NT2/D1 (cell line): ENCODE measurements at regions not wholly inside any gene's neighbourhood (a gene's known extent, or its start where the extent isn't known, plus 50 kb on each side); places are given as distances from the start of the nearest gene placed in this dataset.
"Not testable (repeated sequence)": the region's sequence is repeated elsewhere in the genome, so short reads cannot be mapped to it uniquely, and the experiment has no call there.

Experiments used
- DNase-seq: peaks from one replicate; pipeline ENCODE4 v3.0.0-alpha.2; 2011; ENCODE audit warnings: low read depth, low spot score
- H3K27me3 ChIP-seq: 2 replicates; pipeline ENCODE4 v1.6.0; 2011; ENCODE audit warnings: mild to moderate bottlenecking; ENCODE audit not compliant: insufficient read length, insufficient read depth
- H3K36me3 ChIP-seq: 2 replicates; pipeline ENCODE4 v1.6.1; 2011; ENCODE audit warnings: mild to moderate bottlenecking, low read length, mixed read lengths; ENCODE audit not compliant: insufficient read depth, insufficient read length
- H3K4me1 ChIP-seq: 2 replicates; pipeline ENCODE4 v1.5.1; 2011; ENCODE audit not compliant: insufficient read depth, insufficient read length
- H3K4me3 ChIP-seq: 2 replicates; pipeline ENCODE4 v1.5.1; 2011; ENCODE audit warnings: low read depth; ENCODE audit not compliant: insufficient read length
- H3K9ac ChIP-seq: 2 replicates; pipeline ENCODE4 v1.6.0; 2011; ENCODE audit warnings: low read depth; ENCODE audit not compliant: insufficient read length
- H3K9me3 ChIP-seq: 2 replicates; pipeline ENCODE4 v1.5.1; 2011; ENCODE audit warnings: mild to moderate bottlenecking, low read length; ENCODE audit not compliant: insufficient read depth

- H3K9ac ChIP-seq, H3K4me3 ChIP-seq, H3K27me3 ChIP-seq, H3K36me3 ChIP-seq, DNase-seq, H3K9me3 ChIP-seq, H3K4me1 ChIP-seq: not testable (repeated sequence)
Observed at GRCh38 chr6:57708061-57708460, 390.6 kb downstream of the PRIM2 start.

- H3K4me3 ChIP-seq, H3K27me3 ChIP-seq, H3K36me3 ChIP-seq, H3K9me3 ChIP-seq, H3K4me1 ChIP-seq, H3K9ac ChIP-seq, DNase-seq: not testable (repeated sequence)
Observed at GRCh38 chr6:57722546-57722945, 405.1 kb downstream of the PRIM2 start.

DNA sequence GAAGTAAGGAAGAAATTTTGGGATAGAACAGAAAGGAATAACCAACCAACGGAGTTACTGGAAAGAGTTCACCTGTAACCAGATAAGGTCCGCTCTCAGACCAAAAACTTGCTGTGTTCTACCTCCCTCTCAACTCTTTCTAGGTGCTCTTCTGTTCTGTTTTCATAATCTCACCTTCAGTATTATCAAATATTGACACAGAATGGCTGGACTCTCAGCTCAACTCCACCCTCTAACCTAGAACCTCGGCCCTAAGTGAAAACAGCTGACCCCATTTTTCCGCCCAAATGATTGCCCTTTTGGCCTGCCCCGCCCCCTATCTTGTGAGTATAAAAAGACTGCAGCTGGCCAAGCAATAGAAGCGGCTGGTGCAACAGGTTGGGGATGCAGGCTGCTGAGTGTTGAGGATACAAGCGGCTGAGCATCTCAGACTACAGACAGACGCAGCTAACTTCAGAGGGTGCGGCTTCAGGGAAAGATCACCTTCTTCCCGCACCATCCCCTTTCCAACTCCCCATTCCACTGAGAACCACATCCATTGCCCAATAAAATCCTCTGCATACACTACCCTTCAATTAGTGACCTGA lies 406.5 kb downstream of the PRIM2 start:
- H3K36me3 ChIP-seq, DNase-seq, H3K9ac ChIP-seq, H3K4me3 ChIP-seq, H3K27me3 ChIP-seq, H3K4me1 ChIP-seq, H3K9me3 ChIP-seq: not testable (repeated sequence)

DNA sequence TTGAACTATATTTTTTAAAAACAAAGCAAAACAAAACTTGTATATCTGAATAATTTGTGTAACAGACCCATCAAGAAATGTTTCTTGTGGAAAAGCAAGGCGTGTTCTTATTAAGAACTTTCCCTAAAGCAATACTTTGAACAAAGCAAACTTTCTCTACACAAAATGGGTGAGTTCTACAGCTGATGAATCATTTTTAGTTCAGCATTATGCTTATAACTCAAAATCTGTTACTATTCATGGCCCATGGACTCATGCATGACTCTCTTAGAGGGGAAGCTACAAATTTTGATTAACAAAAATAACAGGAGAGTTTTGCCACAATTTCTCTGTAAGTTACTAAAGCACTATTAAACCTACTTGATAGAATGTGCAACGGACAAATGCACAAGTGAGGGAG lies 412.0 kb downstream of the PRIM2 start:
- H3K4me1 ChIP-seq, H3K4me3 ChIP-seq, DNase-seq, H3K36me3 ChIP-seq, H3K9me3 ChIP-seq, H3K9ac ChIP-seq, H3K27me3 ChIP-seq: not testable (repeated sequence)

DNA sequence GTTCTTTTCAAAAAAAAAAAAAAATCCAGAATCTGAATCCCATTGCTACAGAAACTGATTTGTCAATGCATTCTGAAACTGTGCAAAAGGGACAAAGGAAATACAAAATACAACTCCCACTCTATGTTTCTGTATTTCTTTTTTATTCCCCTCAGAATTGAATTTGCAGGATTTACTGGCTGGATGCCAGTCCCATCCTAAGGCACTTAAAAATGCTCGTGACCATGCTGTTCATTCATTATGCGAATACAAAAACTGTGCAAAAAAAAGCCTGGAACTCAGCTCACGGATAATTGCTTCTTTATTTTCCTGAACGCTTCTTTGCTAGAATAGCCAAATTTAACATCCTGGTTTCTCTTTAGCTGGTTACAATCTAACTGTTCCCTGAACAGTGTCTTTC lies 413.3 kb downstream of the PRIM2 start:
- not testable (repeated sequence) for H3K4me1 ChIP-seq, H3K4me3 ChIP-seq, H3K9ac ChIP-seq, H3K36me3 ChIP-seq, DNase-seq, H3K9me3 ChIP-seq, H3K27me3 ChIP-seq

DNA sequence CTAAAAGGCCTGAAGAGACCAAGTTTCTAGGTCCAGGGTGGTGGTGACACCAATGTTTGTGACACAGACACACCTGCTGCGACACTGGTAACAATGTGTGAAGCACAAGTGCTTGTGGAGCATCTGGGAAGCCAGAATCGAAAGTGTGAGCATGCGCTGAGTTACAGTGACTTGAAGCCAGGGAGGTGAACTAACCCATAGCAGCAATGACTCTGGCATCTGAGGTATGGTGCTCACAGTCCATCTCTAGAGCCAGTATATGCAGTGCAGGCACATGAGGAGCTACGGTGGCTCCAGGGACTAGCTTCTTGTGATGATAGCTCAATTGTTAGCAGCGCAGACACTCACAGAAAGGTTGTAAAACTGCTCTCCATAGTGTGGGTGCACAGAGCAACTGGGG lies 430.3 kb downstream of the PRIM2 start:
- not testable (repeated sequence) for H3K9ac ChIP-seq, H3K27me3 ChIP-seq, H3K4me1 ChIP-seq, H3K9me3 ChIP-seq, DNase-seq, H3K36me3 ChIP-seq, H3K4me3 ChIP-seq

DNA sequence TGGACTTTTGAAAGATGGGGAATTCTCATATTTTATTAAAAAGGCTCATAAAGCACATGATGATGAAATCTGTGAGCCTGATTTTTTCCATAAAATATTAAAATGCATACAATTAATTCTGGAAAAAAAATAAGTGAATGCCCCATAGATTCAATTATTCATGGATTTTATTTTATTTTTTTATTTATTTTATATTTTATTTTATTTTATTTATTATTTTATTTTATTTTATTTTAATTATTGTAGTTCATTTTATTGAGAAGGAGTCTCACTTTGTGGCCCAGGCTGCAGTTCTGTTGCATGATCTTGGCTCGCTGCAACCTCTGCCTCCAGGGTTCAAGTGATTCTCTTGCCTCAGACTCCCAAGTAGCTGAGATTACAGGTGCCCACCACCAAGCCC lies 442.4 kb downstream of the PRIM2 start:
- H3K27me3 ChIP-seq, H3K36me3 ChIP-seq, H3K4me3 ChIP-seq, H3K9me3 ChIP-seq, H3K4me1 ChIP-seq, H3K9ac ChIP-seq, DNase-seq: not testable (repeated sequence)

DNA sequence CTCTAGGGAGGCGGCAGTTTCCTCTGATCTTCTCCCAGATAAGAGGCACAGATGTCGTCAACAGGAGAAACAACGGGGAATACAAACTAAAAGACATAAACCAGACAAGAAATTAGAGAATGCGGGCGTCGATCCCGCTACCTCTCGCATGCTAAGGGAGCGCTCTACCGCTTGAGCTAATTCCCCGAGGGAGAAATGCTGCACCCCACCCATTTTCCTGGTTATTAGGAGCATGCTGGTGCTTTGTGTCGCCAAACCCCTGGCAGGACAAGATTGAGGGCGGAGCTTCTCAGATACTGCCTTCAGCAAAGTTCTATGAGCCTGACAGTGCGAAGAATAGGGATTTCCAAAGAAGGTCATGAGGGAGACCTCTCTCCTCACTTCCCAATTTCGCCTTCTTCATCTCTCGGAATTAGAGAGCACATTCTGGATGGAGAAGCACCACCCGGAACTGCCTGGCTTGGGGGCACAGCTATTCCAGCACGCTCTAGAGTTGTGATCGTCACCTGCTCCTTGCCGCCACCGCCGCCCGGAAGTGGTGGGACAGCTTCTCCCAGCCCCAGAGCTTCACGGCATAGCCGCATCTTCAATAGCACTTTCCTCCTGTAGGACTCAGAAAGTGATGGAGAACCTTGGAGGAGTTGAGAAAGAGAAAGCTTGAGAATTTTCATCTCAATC lies 475.4 kb downstream of the PRIM2 start:
- not testable (repeated sequence) for H3K4me3 ChIP-seq, H3K4me1 ChIP-seq, H3K9ac ChIP-seq, H3K36me3 ChIP-seq, H3K27me3 ChIP-seq, H3K9me3 ChIP-seq, DNase-seq

DNA sequence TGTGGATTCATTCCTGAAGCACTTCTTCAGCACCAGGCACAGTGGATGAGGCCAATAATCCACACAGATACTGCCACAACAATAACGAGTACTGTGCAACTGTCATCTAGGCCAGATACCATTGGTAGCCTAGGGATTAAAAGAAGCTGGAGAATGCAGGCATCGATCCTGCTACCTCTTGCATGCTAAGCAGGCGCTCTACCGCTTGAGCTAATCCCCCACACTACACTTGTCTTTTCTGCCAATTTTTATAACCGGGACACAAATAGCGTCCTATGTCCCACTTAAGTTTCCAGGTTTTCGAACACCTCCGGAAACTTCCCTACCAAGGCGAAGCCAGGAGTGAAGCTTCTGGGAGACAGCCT lies 475.9 kb downstream of the PRIM2 start:
- not testable (repeated sequence) for H3K9ac ChIP-seq, H3K4me3 ChIP-seq

GRCh38 chr6:57799703-57800479 lies 482.5 kb downstream of the PRIM2 start:
- not testable (repeated sequence) for H3K4me1 ChIP-seq, H3K36me3 ChIP-seq, H3K9ac ChIP-seq, DNase-seq
- H3K4me3 ChIP-seq = peak overlapping the region; percentile 34
- H3K9me3 ChIP-seq = peaks cover 13% of the 10 kb centered on the region; the same call in 1 of the 2 replicates
- peaks cover 12% of the 10 kb centered on the region for H3K27me3 ChIP-seq

More for the DNA sequence above, 475.9 kb downstream of the PRIM2 start:
- not testable (repeated sequence) for H3K9me3 ChIP-seq, H3K4me1 ChIP-seq, DNase-seq, H3K36me3 ChIP-seq, H3K27me3 ChIP-seq

DNA sequence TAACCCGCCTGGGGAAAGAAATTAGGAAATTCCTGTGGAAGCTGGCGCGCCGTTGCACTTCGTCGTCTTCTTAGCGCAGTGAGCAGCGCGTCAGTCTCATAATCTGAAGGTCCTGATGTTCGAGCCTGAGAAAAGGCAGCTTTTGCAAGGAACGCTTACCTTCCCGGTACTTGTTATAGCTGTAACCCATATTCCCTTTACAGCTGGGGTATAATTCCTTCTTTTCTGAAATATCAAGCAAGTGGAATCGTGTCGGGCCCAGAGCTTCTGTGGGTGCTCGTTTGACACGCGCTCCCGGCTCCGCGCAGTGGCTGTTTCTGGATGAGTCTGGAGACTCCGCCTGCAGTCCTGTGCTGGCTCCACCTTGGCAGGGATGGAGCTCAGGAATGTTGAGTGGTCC lies 491.2 kb downstream of the PRIM2 start:
- H3K4me3 ChIP-seq, H3K36me3 ChIP-seq, H3K9ac ChIP-seq, H3K27me3 ChIP-seq, DNase-seq, H3K4me1 ChIP-seq: not testable (repeated sequence)
- H3K9me3 ChIP-seq = peaks cover 11% of the 10 kb centered on the region; the same call in 1 of the 2 replicates

DNA sequence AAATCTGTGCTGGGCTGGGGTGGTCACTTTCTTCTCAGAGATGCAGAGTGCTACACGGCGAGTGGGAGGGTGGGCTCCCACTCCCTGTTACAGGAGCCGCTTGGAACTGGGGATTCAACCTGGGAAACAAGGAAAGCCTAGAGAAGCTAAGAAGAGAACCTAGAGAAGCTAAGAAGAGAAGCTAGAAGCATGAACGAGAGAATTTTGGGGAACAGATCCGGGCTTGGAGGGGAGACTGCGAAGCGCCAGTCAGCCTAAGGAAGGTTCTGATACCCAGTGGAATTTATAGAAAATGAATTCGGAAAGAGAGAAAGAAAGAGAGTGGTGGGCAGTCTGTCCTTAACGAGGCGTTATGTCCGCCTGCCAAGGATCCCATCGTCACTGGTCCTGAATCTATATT lies 492.0 kb downstream of the PRIM2 start:
- not testable (repeated sequence) for H3K36me3 ChIP-seq, DNase-seq, H3K27me3 ChIP-seq, H3K9me3 ChIP-seq, H3K4me3 ChIP-seq, H3K9ac ChIP-seq, H3K4me1 ChIP-seq
